Body of pancreas (tissue), 4 donors: ENCODE measurements at regions not wholly inside any gene's neighbourhood (a gene's known extent, or its start where the extent isn't known, plus 50 kb on each side); places are given as distances from the start of the nearest gene placed in this dataset.

Source experiments
- POLR2A ChIP-seq, 3 donors: fragments of 450-650 bp; IDR thresholded peaks; one replicate each; pipeline ENCODE4 v1.6.1; 2016; ENCODE audit warnings: antibody characterized with exemption in 3 of 3, mild to moderate bottlenecking in 2 of 3
- TF ChIP-seq, protein P1 (sequence below), 7 experiments: fragments of 450-650 bp in 4 of 7; fragments of 200-600 bp in 3 of 7; sonication (generic) in 3 of 7; IDR thresholded peaks; one replicate each; pipeline ENCODE4 v1.5.1; 2016 to 2019; ENCODE audit warnings: antibody characterized with exemption in 7 of 7

DNA sequence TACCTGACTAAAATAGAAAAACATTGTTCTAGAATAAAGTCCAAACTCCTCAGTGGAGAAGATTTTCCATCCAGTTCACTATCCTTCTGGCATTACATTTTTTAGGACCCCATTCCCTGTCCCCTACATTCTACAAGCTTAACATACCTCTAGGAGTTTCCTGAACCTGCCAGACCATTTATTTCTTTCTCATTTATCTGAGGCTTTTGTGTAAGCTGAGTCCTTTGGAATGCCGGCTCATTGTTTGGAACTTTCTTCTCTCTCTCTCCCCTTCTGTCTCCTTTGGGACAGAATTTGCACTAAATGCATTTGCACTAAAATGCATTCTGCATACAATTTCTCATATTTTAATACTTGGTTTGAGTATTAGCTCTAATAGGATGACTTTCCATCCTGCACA lies 393.0 kb upstream of the ANO3 start:
- no peak for TF ChIP-seq POLR2A (IDR thresholded peaks at IDR 0.05)
- TF ChIP-seq, protein P1, sequence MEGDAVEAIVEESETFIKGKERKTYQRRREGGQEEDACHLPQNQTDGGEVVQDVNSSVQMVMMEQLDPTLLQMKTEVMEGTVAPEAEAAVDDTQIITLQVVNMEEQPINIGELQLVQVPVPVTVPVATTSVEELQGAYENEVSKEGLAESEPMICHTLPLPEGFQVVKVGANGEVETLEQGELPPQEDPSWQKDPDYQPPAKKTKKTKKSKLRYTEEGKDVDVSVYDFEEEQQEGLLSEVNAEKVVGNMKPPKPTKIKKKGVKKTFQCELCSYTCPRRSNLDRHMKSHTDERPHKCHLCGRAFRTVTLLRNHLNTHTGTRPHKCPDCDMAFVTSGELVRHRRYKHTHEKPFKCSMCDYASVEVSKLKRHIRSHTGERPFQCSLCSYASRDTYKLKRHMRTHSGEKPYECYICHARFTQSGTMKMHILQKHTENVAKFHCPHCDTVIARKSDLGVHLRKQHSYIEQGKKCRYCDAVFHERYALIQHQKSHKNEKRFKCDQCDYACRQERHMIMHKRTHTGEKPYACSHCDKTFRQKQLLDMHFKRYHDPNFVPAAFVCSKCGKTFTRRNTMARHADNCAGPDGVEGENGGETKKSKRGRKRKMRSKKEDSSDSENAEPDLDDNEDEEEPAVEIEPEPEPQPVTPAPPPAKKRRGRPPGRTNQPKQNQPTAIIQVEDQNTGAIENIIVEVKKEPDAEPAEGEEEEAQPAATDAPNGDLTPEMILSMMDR (IDR thresholded peaks at IDR 0.05), result no peak
